Ishikawa (cell line): ENCODE measurements at regions not wholly inside any gene's neighbourhood (a gene's known extent, or its start where the extent isn't known, plus 50 kb on each side); places are given as distances from the start of the nearest gene placed in this dataset.

Experiments
- CEBPB ChIP-seq: IDR thresholded peaks from 2 replicates; pipeline ENCODE4 v1.6.1; 2012
- CREB1 ChIP-seq: IDR thresholded peaks from 2 replicates; pipeline ENCODE4 v1.6.1; 2012; ENCODE audit warnings: low read depth
- EGR1 ChIP-seq: IDR thresholded peaks from 2 replicates; pipeline ENCODE4 v1.6.1; 2012
- EP300 ChIP-seq: IDR thresholded peaks from 2 replicates; pipeline ENCODE4 v1.6.1; 2012; ENCODE audit warnings: borderline replicate concordance
- FOXM1 ChIP-seq: IDR thresholded peaks from 2 replicates; pipeline ENCODE4 v1.6.1; 2012; ENCODE audit warnings: low read depth, borderline replicate concordance
- MAX ChIP-seq: IDR thresholded peaks from 2 replicates; pipeline ENCODE4 v1.6.1; 2012
- NFIC ChIP-seq: IDR thresholded peaks from 2 replicates; pipeline ENCODE4 v1.6.1; 2012
- RAD21 ChIP-seq: IDR thresholded peaks from 2 replicates; pipeline ENCODE4 v1.6.1; 2012; ENCODE audit warnings: low read depth
- REST ChIP-seq: IDR thresholded peaks from 2 replicates; pipeline ENCODE4 v1.6.1; 2012; ENCODE audit warnings: low read depth, mild to moderate bottlenecking
- TAF1 ChIP-seq: IDR thresholded peaks from 2 replicates; pipeline ENCODE4 v1.6.1; 2012; ENCODE audit warnings: low read depth, mild to moderate bottlenecking
- TCF12 ChIP-seq: IDR thresholded peaks from 2 replicates; pipeline ENCODE4 v1.6.1; 2012; ENCODE audit warnings: low read depth
- TEAD4 ChIP-seq: IDR thresholded peaks from 2 replicates; pipeline ENCODE4 v1.6.1; 2012
- USF1 ChIP-seq: IDR thresholded peaks from 2 replicates; pipeline ENCODE4 v1.6.1; 2012
- YY1 ChIP-seq: IDR thresholded peaks from 2 replicates; pipeline ENCODE4 v1.6.1; 2012; ENCODE audit warnings: low read depth
- ZBTB7A ChIP-seq: IDR thresholded peaks from 2 replicates; pipeline ENCODE4 v1.6.1; 2012; ENCODE audit warnings: low read depth

GRCh38 chr6:112437058-112437457 lies 89.9 kb downstream of the RFPL4B start:
- no peak for TF ChIP-seq CREB1
- TF ChIP-seq TCF12 = no peak
- TF ChIP-seq MAX = no peak
- no peak for TF ChIP-seq REST
- no peak for TF ChIP-seq YY1
- no peak for TF ChIP-seq RAD21
- no peak for TF ChIP-seq FOXM1
- no peak for TF ChIP-seq TAF1
- TF ChIP-seq EGR1 = no peak
- TF ChIP-seq CEBPB = no peak
- TF ChIP-seq EP300 = no peak
- TF ChIP-seq ZBTB7A = no peak
- no peak for TF ChIP-seq TEAD4
- no peak for TF ChIP-seq NFIC

- no peak for TF ChIP-seq MAX
- no peak for TF ChIP-seq YY1
- peak; percentile 52; the same call in 1 of the 2 replicates for TF ChIP-seq REST
- no peak for TF ChIP-seq EGR1
- TF ChIP-seq RAD21 = no peak
Observed at GRCh38 chr6:112439010-112439409, 91.9 kb downstream of the RFPL4B start.

GRCh38 chr6:112439432-112439831 lies 92.3 kb downstream of the RFPL4B start:
- TF ChIP-seq TCF12 (no peak), EGR1 (no peak), FOXM1 (no peak), CEBPB (no peak), TAF1 (no peak), MAX (no peak), ZBTB7A (no peak), NFIC (no peak), RAD21 (no peak), CREB1 (no peak), USF1 (no peak), TEAD4 (no peak), YY1 (no peak), REST (no peak), EP300 (no peak)

- TF ChIP-seq ZBTB7A = no peak
- TF ChIP-seq RAD21 = no peak
- no peak for TF ChIP-seq CREB1
- TF ChIP-seq USF1 = no peak
- TF ChIP-seq YY1 = no peak
- no peak for TF ChIP-seq CEBPB
- TF ChIP-seq REST = no peak
- no peak for TF ChIP-seq EP300
- no peak for TF ChIP-seq NFIC
- TF ChIP-seq EGR1 = no peak
- no peak for TF ChIP-seq MAX
- TF ChIP-seq TAF1 = no peak
Observed at GRCh38 chr6:112441607-112442006, 94.5 kb downstream of the RFPL4B start.
